B cell (primary cell): ENCODE measurements at regions not wholly inside any gene's neighbourhood (a gene's known extent, or its start where the extent isn't known, plus 50 kb on each side); places are given as distances from the start of the nearest gene placed in this dataset.

ENCODE experiments used
- CTCF ChIP-seq: fragments of 200-600 bp; IDR thresholded peaks from one replicate; pipeline ENCODE4 v1.8.0; 2022; ENCODE audit warnings: antibody characterized with exemption, mild to moderate bottlenecking
- EZH2 ChIP-seq: IDR thresholded peaks from 2 replicates; pipeline ENCODE4 v1.6.1; 2012; ENCODE audit warnings: borderline replicate concordance, low read depth, mild to moderate bottlenecking, moderate library complexity, low read length; ENCODE audit not compliant: insufficient read depth, poor library complexity, severe bottlenecking

GRCh38 chr21:36609654-36610053 is 89.3 kb upstream of the SIM2 start:
- no peak for TF ChIP-seq CTCF
- TF ChIP-seq EZH2: no peak
